Parathyroid adenoma (tissue), 2 donors: ENCODE measurements at regions not wholly inside any gene's neighbourhood (a gene's known extent, or its start where the extent isn't known, plus 50 kb on each side); places are given as distances from the start of the nearest gene placed in this dataset.

ENCODE experiments used
- H2AFZ ChIP-seq: fragments of 300-600 bp; sonication (generic); one replicate; pipeline ENCODE4 v1.7.0; 2017; ENCODE audit warnings: antibody characterized with exemption, mild to moderate bottlenecking
- H3K27ac ChIP-seq: fragments of 300-600 bp; sonication (generic); one replicate; pipeline ENCODE4 v1.7.0; 2017
- H3K27me3 ChIP-seq: fragments of 300-600 bp; sonication (generic); one replicate; pipeline ENCODE4 v1.7.0; 2017; ENCODE audit warnings: low read length; ENCODE audit not compliant: control insufficient read depth, insufficient read depth
- H3K36me3 ChIP-seq: fragments of 300-600 bp; sonication (generic); one replicate; pipeline ENCODE4 v1.7.0; 2017; ENCODE audit warnings: low read length; ENCODE audit not compliant: control insufficient read depth, insufficient read depth
- H3K4me1 ChIP-seq: fragments of 300-600 bp; sonication (generic); one replicate; pipeline ENCODE4 v1.7.0; 2017; ENCODE audit warnings: control low read depth
- H3K4me2 ChIP-seq: fragments of 300-600 bp; sonication (generic); one replicate; pipeline ENCODE4 v1.7.0; 2017; ENCODE audit warnings: low read length
- H3K4me3 ChIP-seq: fragments of 300-600 bp; sonication (generic); one replicate; pipeline ENCODE4 v1.7.0; 2017; ENCODE audit warnings: low read depth, low read length
- H3K79me2 ChIP-seq: fragments of 300-600 bp; sonication (generic); one replicate; pipeline ENCODE4 v1.7.0; 2017; ENCODE audit warnings: control low read depth
- H3K9ac ChIP-seq: fragments of 300-600 bp; sonication (generic); one replicate; pipeline ENCODE4 v1.7.0; 2017; ENCODE audit warnings: mild to moderate bottlenecking
- H3K9me3 ChIP-seq: fragments of 300-600 bp; sonication (generic); one replicate; pipeline ENCODE4 v1.7.0; 2017; ENCODE audit warnings: low read length; ENCODE audit not compliant: control insufficient read depth
- TF ChIP-seq, protein P1 (sequence below): fragments of 300-600 bp; sonication (generic); IDR thresholded peaks from one replicate; pipeline ENCODE4 v1.7.0; 2017; ENCODE audit warnings: antibody characterized with exemption, mild to moderate bottlenecking
- donor health status: primary hyperparathyroidism.

GRCh38 chr3:25349828-25350724, 78.0 kb upstream of the RARB start:
- no peaks in the 10 kb centered on the region for H3K36me3 ChIP-seq

DNA sequence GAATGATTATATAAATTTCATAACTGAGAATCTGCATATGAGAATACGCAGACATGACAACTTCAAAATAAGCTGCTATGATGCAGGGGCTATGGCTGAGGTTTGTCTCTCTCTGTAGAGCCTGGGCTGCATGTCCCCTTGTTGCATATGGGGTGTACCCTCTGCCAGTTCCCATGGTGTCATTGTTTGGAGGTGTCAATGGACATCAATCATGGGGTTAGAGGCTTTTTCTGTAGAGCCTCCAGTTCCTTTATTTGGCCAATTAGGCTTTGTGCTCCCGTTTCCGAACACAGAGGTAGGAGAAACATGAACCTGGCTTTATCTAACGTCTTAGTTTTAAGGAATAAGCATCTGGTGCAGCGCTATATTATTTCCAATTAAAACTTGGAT, 77.3 kb upstream of the RARB start:
- no peak overlapping the region for H3K4me2 ChIP-seq
- no peak overlapping the region for H3K9ac ChIP-seq
- no peaks in the 10 kb centered on the region for H3K9me3 ChIP-seq
- no peaks in the 10 kb centered on the region for H3K79me2 ChIP-seq
- H3K36me3 ChIP-seq, result no peaks in the 10 kb centered on the region
- no peaks in the 10 kb centered on the region for H3K27me3 ChIP-seq
- no peak overlapping the region for H2AFZ ChIP-seq
- H3K27ac ChIP-seq, result no peak overlapping the region
- no peaks in the 10 kb centered on the region for H3K4me1 ChIP-seq
- TF ChIP-seq, protein P1, sequence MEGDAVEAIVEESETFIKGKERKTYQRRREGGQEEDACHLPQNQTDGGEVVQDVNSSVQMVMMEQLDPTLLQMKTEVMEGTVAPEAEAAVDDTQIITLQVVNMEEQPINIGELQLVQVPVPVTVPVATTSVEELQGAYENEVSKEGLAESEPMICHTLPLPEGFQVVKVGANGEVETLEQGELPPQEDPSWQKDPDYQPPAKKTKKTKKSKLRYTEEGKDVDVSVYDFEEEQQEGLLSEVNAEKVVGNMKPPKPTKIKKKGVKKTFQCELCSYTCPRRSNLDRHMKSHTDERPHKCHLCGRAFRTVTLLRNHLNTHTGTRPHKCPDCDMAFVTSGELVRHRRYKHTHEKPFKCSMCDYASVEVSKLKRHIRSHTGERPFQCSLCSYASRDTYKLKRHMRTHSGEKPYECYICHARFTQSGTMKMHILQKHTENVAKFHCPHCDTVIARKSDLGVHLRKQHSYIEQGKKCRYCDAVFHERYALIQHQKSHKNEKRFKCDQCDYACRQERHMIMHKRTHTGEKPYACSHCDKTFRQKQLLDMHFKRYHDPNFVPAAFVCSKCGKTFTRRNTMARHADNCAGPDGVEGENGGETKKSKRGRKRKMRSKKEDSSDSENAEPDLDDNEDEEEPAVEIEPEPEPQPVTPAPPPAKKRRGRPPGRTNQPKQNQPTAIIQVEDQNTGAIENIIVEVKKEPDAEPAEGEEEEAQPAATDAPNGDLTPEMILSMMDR, result no peak
- no peak overlapping the region for H3K4me3 ChIP-seq

More at GRCh38 chr3:25349828-25350724, 78.0 kb upstream of the RARB start:
- Histone ChIP-seq H3K4me3 (no peak overlapping the region), H3K4me2 (no peak overlapping the region), H3K9me3 (no peaks in the 10 kb centered on the region), H3K79me2 (no peaks in the 10 kb centered on the region), H3K4me1 (no peaks in the 10 kb centered on the region), H3K9ac (no peak overlapping the region), H3K27me3 (no peaks in the 10 kb centered on the region), H3K27ac (no peak overlapping the region), H2AFZ (no peak overlapping the region)
- TF ChIP-seq, protein P1, result no peak

- Histone ChIP-seq H2AFZ (no peak overlapping the region), H3K36me3 (no peaks in the 10 kb centered on the region), H3K27ac (no peak overlapping the region), H3K4me2 (no peak overlapping the region), H3K9ac (no peak overlapping the region), H3K79me2 (no peaks in the 10 kb centered on the region), H3K27me3 (no peaks in the 10 kb centered on the region), H3K4me1 (no peaks in the 10 kb centered on the region), H3K4me3 (no peak overlapping the region), H3K9me3 (no peaks in the 10 kb centered on the region)
- TF ChIP-seq, protein P1, result no peak
These were observed 74.0 kb upstream of the RARB start for GRCh38 chr3:25354071-25354470.

GRCh38 chr3:25355034-25355885, 72.8 kb upstream of the RARB start:
- Histone ChIP-seq H3K9me3 (no peaks in the 10 kb centered on the region), H2AFZ (no peak overlapping the region), H3K27me3 (no peaks in the 10 kb centered on the region), H3K4me3 (no peak overlapping the region), H3K9ac (no peak overlapping the region), H3K79me2 (no peaks in the 10 kb centered on the region), H3K27ac (no peak overlapping the region), H3K4me1 (no peaks in the 10 kb centered on the region), H3K4me2 (no peak overlapping the region), H3K36me3 (no peaks in the 10 kb centered on the region)
- TF ChIP-seq, protein P1, result no peak
